ENCODE measurements at regions not wholly inside any gene's neighbourhood (a gene's known extent, or its start where the extent isn't known, plus 50 kb on each side); places are given as distances from the start of the nearest gene placed in this dataset.

DNA sequence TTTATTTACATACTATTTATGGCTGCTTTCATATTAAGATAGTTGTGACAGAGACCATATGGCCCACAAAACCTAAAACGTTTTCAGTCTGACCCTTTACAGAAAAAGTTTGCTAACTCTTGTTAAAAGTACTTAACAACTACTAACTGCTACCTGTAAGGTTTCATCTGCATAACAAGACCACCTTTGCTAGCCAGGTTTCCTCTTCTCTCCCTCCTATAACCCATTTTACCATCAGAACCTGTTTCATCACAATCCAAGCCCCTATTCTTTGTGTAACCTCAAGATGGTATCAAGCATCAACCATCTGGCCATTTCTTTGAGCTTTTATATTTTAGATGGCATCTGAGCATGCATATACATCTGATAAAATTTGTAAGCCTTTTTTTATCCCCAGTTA, 305.4 kb downstream of the HHIPL2 start:
- no peaks in the 10 kb centered on the region for H3K27me3 ChIP-seq (ENCODE audit: insufficient read depth, low read depth)
- no peak overlapping the region for H3K4me2 ChIP-seq
- H3K4me3 ChIP-seq (IDR thresholded peaks at IDR 0.05; ENCODE audit: insufficient read depth, low read depth, low read length): no peak overlapping the region
- no peak overlapping the region for H2AFZ ChIP-seq (ENCODE audit: low read depth)
- H3K79me2 ChIP-seq (ENCODE audit: insufficient read depth, low read depth): no peaks in the 10 kb centered on the region
- H4K20me1 ChIP-seq (ENCODE audit: insufficient read depth): no peaks in the 10 kb centered on the region
- no peak overlapping the region for H3K27ac ChIP-seq
- no peak overlapping the region for H3K9ac ChIP-seq
- TF ChIP-seq, protein P1, sequence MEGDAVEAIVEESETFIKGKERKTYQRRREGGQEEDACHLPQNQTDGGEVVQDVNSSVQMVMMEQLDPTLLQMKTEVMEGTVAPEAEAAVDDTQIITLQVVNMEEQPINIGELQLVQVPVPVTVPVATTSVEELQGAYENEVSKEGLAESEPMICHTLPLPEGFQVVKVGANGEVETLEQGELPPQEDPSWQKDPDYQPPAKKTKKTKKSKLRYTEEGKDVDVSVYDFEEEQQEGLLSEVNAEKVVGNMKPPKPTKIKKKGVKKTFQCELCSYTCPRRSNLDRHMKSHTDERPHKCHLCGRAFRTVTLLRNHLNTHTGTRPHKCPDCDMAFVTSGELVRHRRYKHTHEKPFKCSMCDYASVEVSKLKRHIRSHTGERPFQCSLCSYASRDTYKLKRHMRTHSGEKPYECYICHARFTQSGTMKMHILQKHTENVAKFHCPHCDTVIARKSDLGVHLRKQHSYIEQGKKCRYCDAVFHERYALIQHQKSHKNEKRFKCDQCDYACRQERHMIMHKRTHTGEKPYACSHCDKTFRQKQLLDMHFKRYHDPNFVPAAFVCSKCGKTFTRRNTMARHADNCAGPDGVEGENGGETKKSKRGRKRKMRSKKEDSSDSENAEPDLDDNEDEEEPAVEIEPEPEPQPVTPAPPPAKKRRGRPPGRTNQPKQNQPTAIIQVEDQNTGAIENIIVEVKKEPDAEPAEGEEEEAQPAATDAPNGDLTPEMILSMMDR (conservative IDR thresholded peaks at IDR 0.05; ENCODE audit: low read depth, low read length): no peak
- H3K36me3 ChIP-seq (ENCODE audit: insufficient read depth): no peaks in the 10 kb centered on the region
- H3K4me1 ChIP-seq (ENCODE audit: low read depth, poor library complexity, severe bottlenecking): no peaks in the 10 kb centered on the region

DNA sequence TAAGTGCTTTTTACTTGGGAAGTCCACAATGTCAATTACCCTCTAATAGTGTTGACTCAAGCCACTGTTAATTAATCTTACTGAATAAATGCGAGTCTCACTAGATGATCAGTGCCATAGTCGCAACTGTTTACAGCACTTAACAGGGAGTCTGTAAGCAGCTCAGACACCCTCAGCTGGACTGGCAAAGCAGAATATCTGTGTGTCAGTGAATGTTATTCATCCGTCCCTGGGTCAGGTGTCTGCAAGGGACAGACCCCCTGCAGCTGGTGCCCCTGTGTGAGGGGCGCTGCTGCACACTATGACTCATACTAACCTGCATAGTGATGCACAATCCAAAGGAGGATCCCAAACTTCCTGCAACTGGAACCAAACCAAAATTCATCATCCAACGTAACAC, 306.5 kb downstream of the HHIPL2 start:
- no peak overlapping the region for H3K9ac ChIP-seq
- no peaks in the 10 kb centered on the region for H4K20me1 ChIP-seq (ENCODE audit: insufficient read depth)
- TF ChIP-seq, protein P1 (conservative IDR thresholded peaks at IDR 0.05; ENCODE audit: low read depth, low read length): no peak
- no peaks in the 10 kb centered on the region for H3K79me2 ChIP-seq (ENCODE audit: insufficient read depth, low read depth)
- H3K4me3 ChIP-seq (IDR thresholded peaks at IDR 0.05; ENCODE audit: insufficient read depth, low read depth, low read length): no peak overlapping the region
- no peaks in the 10 kb centered on the region for H3K27me3 ChIP-seq (ENCODE audit: insufficient read depth, low read depth)
- H3K36me3 ChIP-seq (ENCODE audit: insufficient read depth): no peaks in the 10 kb centered on the region
- no peak overlapping the region for H2AFZ ChIP-seq (ENCODE audit: low read depth)
- H3K4me1 ChIP-seq (ENCODE audit: low read depth, poor library complexity, severe bottlenecking): no peaks in the 10 kb centered on the region
- no peak overlapping the region for H3K27ac ChIP-seq
- H3K4me2 ChIP-seq: no peak overlapping the region

DNA sequence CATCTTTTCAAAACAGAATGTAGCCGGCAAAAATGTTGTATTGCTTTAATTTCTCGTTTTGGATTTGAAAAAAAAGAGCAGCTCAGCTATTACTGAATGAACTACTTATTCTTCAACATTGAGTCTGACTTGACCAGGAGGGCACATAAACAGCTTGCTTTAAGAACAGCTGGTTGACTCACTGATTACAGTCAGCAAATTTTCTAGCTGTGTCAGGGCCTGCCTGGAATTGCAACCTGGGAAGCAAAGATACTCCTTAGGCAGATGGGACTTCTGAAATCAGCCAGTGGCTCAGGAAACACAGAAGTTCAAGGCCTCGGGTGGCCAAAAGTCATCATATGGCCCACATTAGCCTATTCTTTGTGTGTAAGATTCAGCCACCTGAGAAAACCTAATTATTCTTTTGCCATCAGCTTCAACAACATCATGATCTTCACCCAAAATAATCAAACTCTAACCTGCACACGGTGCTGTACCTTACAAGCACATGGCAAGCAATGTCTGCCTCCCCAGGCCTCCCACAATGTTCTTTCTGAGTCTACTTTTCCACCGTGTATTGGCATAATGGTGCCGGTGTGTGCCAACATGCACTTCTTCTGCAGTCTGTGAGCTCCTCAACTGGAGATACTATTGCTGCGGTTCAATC, 307.2 kb downstream of the HHIPL2 start:
- no peak overlapping the region for H3K4me3 ChIP-seq (IDR thresholded peaks at IDR 0.05; ENCODE audit: insufficient read depth, low read depth, low read length)
- H3K27me3 ChIP-seq (ENCODE audit: insufficient read depth, low read depth): no peaks in the 10 kb centered on the region
- no peaks in the 10 kb centered on the region for H4K20me1 ChIP-seq (ENCODE audit: insufficient read depth)
- no peaks in the 10 kb centered on the region for H3K36me3 ChIP-seq (ENCODE audit: insufficient read depth)
- no peaks in the 10 kb centered on the region for H3K4me1 ChIP-seq (ENCODE audit: low read depth, poor library complexity, severe bottlenecking)
- H3K27ac ChIP-seq: no peak overlapping the region
- no peaks in the 10 kb centered on the region for H3K79me2 ChIP-seq (ENCODE audit: insufficient read depth, low read depth)
- no peak overlapping the region for H3K9ac ChIP-seq
- H3K4me2 ChIP-seq: no peak overlapping the region
- TF ChIP-seq, protein P1 (conservative IDR thresholded peaks at IDR 0.05; ENCODE audit: low read depth, low read length): no peak
- no peak overlapping the region for H2AFZ ChIP-seq (ENCODE audit: low read depth)

DNA sequence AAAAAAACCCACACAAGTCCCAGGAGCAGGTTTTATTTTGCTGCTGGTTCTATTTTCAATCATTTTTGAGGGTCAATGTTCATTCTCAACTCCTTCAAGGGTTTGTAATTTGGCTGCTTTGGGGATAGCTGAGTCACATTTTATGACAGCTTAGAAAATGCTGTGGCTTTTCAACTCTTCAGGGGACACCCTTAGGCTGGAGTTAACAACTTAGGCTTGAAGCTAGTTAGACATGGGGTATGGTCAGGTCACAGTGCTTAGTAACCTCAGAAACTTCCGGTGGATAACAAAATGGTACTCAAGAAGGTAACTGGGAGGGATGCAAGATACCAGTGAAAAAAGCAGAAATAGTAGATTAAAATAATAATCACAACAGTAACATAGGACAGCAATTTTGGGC, 308.8 kb downstream of the HHIPL2 start:
- Histone ChIP-seq H3K27me3 (ENCODE audit: insufficient read depth, low read depth) (no peaks in the 10 kb centered on the region), H4K20me1 (ENCODE audit: insufficient read depth) (no peaks in the 10 kb centered on the region), H3K4me2 (no peak overlapping the region), H3K9ac (no peak overlapping the region), H2AFZ (ENCODE audit: low read depth) (no peak overlapping the region), H3K36me3 (ENCODE audit: insufficient read depth) (no peaks in the 10 kb centered on the region), H3K4me3 (IDR thresholded peaks at IDR 0.05; ENCODE audit: insufficient read depth, low read depth, low read length) (no peak overlapping the region), H3K27ac (no peak overlapping the region), H3K4me1 (ENCODE audit: low read depth, poor library complexity, severe bottlenecking) (no peaks in the 10 kb centered on the region), H3K79me2 (ENCODE audit: insufficient read depth, low read depth) (no peaks in the 10 kb centered on the region)
- TF ChIP-seq, protein P1 (conservative IDR thresholded peaks at IDR 0.05; ENCODE audit: low read depth, low read length): no peak

All from KMS-11 (cell line).